NCI-H82 treated with DMSO at 0.1 percent for 48 hours (cell line): ENCODE measurements at regions not wholly inside any gene's neighbourhood (a gene's known extent, or its start where the extent isn't known, plus 50 kb on each side); places are given as distances from the start of the nearest gene placed in this dataset.
A peak's percentile ranks its signal among the peaks of the same experiment; 100 is the strongest.
"Not testable (repeated sequence)": the region's sequence is repeated elsewhere in the genome, so short reads cannot be mapped to it uniquely, and the experiment has no call there.

ENCODE experiments used
- DNase-seq: peaks from one replicate; lab custom pipeline; 2025; ENCODE audit not compliant: unreplicated experiment; lab: John Stamatoyannopoulos, UW

GRCh38 chr14:86166541-86166940 lies 636.6 kb downstream of the FLRT2 start:
- DNase-seq: no peak

- DNase-seq: peak; percentile 99
These were observed 623.5 kb downstream of the FLRT2 start for GRCh38 chr14:86153480-86153879.

- no peak for DNase-seq
These were observed 613.3 kb downstream of the FLRT2 start for GRCh38 chr14:86143248-86143647.

- no peak for DNase-seq
These were observed 612.0 kb downstream of the FLRT2 start for GRCh38 chr14:86141966-86142365.

GRCh38 chr14:86129426-86129825 lies 599.5 kb downstream of the FLRT2 start:
- DNase-seq: no peak

- DNase-seq: no peak
These were observed 594.4 kb downstream of the FLRT2 start for GRCh38 chr14:86124328-86124727.

- no peak for DNase-seq
These were observed 586.0 kb downstream of the FLRT2 start for GRCh38 chr14:86115972-86116371.

- DNase-seq: not testable (repeated sequence)
These were observed 580.9 kb downstream of the FLRT2 start for GRCh38 chr14:86110871-86111270.

GRCh38 chr14:86104691-86105265 lies 574.8 kb downstream of the FLRT2 start:
- no peak for DNase-seq

- no peak for DNase-seq
These were observed 564.6 kb downstream of the FLRT2 start for GRCh38 chr14:86094512-86094911.

GRCh38 chr14:86091811-86092210 lies 561.9 kb downstream of the FLRT2 start:
- no peak for DNase-seq

GRCh38 chr14:86088156-86088555 lies 558.2 kb downstream of the FLRT2 start:
- no peak for DNase-seq

GRCh38 chr14:86087377-86087776 lies 557.4 kb downstream of the FLRT2 start:
- no peak for DNase-seq

GRCh38 chr14:86086962-86087361 lies 557.0 kb downstream of the FLRT2 start:
- no peak for DNase-seq

GRCh38 chr14:86084097-86084496 lies 554.2 kb downstream of the FLRT2 start:
- no peak for DNase-seq

GRCh38 chr14:86083616-86084015 lies 553.7 kb downstream of the FLRT2 start:
- no peak for DNase-seq

- DNase-seq: no peak
These were observed 542.4 kb downstream of the FLRT2 start for GRCh38 chr14:86072116-86072894.

GRCh38 chr14:86066651-86067050 lies 536.7 kb downstream of the FLRT2 start:
- no peak for DNase-seq

- DNase-seq: no peak
These were observed 535.5 kb downstream of the FLRT2 start for GRCh38 chr14:86065407-86065806.

GRCh38 chr14:86064595-86064994 lies 534.7 kb downstream of the FLRT2 start:
- DNase-seq: not testable (repeated sequence)

- DNase-seq: peak; percentile 100
These were observed 527.2 kb downstream of the FLRT2 start for GRCh38 chr14:86057018-86057667.

GRCh38 chr14:86055512-86056075 lies 525.6 kb downstream of the FLRT2 start:
- peak; percentile 100 for DNase-seq
